GM10266 (cell line): ENCODE measurements at regions not wholly inside any gene's neighbourhood (a gene's known extent, or its start where the extent isn't known, plus 50 kb on each side); places are given as distances from the start of the nearest gene placed in this dataset.

Source experiments
- DNase-seq: peaks from one replicate; pipeline ENCODE4 v3.0.0; 2012; ENCODE audit errors: extremely low spot score
- TF ChIP-seq, protein P1 (sequence below): IDR thresholded peaks from 2 replicates; pipeline ENCODE4 v1.5.1; 2012; ENCODE audit warnings: mild to moderate bottlenecking, low read depth; ENCODE audit not compliant: control insufficient read depth, insufficient read depth; ENCODE audit errors: missing control alignments

DNA sequence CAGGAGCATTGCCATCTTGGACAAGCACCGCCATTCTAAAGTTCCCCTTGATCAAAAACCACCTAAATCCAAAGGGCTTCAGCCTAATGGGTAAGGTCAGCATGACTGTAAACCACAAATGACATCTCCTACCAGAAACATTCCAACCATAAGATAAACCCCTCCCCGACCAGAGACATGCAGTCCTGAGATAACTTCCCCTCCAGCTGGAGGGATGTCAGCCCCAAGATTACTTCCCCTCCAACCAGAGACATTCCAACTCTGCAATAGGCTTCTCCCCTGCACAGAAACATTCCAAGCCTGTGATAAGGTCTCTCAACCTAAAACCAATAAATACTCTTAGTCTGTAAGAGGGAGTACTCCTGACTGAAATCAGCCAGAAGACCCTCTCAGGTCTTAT lies 62.7 kb upstream of the DNAJC19 start:
- TF ChIP-seq, protein P1, sequence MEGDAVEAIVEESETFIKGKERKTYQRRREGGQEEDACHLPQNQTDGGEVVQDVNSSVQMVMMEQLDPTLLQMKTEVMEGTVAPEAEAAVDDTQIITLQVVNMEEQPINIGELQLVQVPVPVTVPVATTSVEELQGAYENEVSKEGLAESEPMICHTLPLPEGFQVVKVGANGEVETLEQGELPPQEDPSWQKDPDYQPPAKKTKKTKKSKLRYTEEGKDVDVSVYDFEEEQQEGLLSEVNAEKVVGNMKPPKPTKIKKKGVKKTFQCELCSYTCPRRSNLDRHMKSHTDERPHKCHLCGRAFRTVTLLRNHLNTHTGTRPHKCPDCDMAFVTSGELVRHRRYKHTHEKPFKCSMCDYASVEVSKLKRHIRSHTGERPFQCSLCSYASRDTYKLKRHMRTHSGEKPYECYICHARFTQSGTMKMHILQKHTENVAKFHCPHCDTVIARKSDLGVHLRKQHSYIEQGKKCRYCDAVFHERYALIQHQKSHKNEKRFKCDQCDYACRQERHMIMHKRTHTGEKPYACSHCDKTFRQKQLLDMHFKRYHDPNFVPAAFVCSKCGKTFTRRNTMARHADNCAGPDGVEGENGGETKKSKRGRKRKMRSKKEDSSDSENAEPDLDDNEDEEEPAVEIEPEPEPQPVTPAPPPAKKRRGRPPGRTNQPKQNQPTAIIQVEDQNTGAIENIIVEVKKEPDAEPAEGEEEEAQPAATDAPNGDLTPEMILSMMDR, result no peak
- DNase-seq, result no peak

DNA sequence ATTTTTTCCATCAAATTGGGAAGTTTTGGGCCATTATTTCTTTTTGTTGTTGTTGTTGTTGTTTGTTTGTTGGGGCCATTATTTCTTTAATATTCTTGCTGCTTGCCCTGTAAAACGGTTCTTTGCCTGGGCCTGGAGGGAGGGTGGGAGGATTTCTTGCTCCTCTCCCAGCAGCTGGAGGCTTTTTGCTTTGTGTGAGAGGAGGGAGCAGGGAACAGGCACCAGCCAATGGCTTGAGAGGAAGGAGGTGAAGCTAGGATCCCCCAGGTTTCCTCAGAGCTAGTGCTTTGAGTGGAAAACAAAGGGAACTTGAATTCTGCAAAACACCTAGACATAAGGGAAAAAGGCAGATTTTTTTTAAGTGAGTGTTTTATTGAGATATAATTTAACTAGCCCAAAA lies 61.2 kb upstream of the DNAJC19 start:
- DNase-seq, result no peak
- TF ChIP-seq, protein P1, result no peak

DNA sequence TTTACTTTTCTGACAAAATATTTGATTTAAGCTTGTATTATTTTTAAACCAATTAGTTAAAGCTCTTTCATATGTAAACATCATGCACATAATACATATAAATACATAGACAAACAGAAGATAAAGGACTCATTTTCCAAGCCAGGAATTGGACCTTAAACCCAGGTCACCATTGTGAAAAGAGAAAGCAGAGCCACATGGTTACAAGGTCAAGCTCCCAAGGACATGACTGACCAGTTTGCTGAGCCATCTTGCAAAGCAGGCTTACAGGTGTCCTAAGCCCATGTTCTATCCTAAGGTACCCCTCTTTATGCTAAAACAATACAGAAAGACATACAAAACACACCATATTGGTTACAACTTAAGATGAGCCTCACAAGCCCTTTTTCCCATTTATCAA lies 50.5 kb upstream of the DNAJC19 start:
- TF ChIP-seq, protein P1, result no peak
- no peak for DNase-seq
